GM12878 (cell line): ENCODE measurements at regions not wholly inside any gene's neighbourhood (a gene's known extent, or its start where the extent isn't known, plus 50 kb on each side); places are given as distances from the start of the nearest gene placed in this dataset.

Experiments used
- ATAC-seq: fragments of 200-7000 bp; cut with Tn5 transposase; 3 replicates; pipeline ENCODE4 v1.9.1; 2020; ENCODE audit warnings: mild to moderate bottlenecking, moderate library complexity
- BruUV-seq: library from RNA; stranded (reverse); fragments of 400-500 nt; replicated peaks from 2 replicates; lab custom pipeline; 2021; lab: Mats Ljungman, UMichigan
- CTCF ChIA-PET: fragments of 300-600 bp; sonication (Branson Sonifier 250); formaldehyde crosslinking; extraction: SDS; loops from one replicate; lab custom pipeline; 2021; ENCODE audit warnings: inconsistent platforms; lab: Yijun Ruan, JAX
- POLR2A ChIA-PET: fragments of 350-600 bp; formaldehyde crosslinking; extraction: SDS; loops from one replicate; lab custom pipeline; 2021; ENCODE audit warnings: inconsistent platforms; lab: Charles Lee
- RAD21 ChIA-PET: fragments of 300-600 bp; sonication (Branson Sonifier 250); formaldehyde crosslinking; loops from one replicate; lab custom pipeline; 2023; ENCODE audit warnings: antibody characterized with exemption; ENCODE audit not compliant: unreplicated experiment; lab: Charles Lee
- SMC1A ChIA-PET: fragments of 300-600 bp; sonication (Branson Sonifier 250); formaldehyde crosslinking; loops from one replicate; lab custom pipeline; 2023; ENCODE audit not compliant: unreplicated experiment, uncharacterized antibody; lab: Charles Lee
- DNase-seq: peaks from one replicate; pipeline ENCODE4 v3.0.0-alpha.2; 2011; ENCODE audit warnings: low read depth, low spot score
- FAIRE-seq: peaks from 3 replicates; lab custom pipeline; 2011; peaks lifted over from hg19 to GRCh38; lab: Jason Lieb, UNC
- H2AFZ ChIP-seq: 2 replicates; pipeline ENCODE4 v1.6.0; 2011; ENCODE audit warnings: low read depth, low read length, control low read depth; ENCODE audit not compliant: control insufficient read depth
- H3K27ac ChIP-seq: 2 replicates; pipeline ENCODE4 v1.5.1; 2011; ENCODE audit warnings: control low read depth; ENCODE audit not compliant: control insufficient read depth, insufficient read depth
- H3K27me3 ChIP-seq, 2 experiments: replicated peaks in 1 of 2; 2 replicates each; pipeline versions ENCODE4 v1.6.0 to v1.6.1; 2011; ENCODE audit warnings: low read length in 1 of 2; ENCODE audit not compliant: control insufficient read depth in 2 of 2, insufficient read depth in 2 of 2
- H3K36me3 ChIP-seq, 2 experiments: 2 replicates each; pipeline ENCODE4 v1.5.1; 2011; ENCODE audit warnings: low read length in 1 of 2; ENCODE audit not compliant: control insufficient read depth in 2 of 2, insufficient read depth in 2 of 2
- H3K4me1 ChIP-seq: 2 replicates; pipeline ENCODE4 v1.6.1; 2011; ENCODE audit warnings: mild to moderate bottlenecking, low read length, moderate library complexity, mixed read lengths; ENCODE audit not compliant: control insufficient read depth, insufficient read depth
- H3K4me2 ChIP-seq: 2 replicates; pipeline ENCODE4 v1.6.0; 2011; ENCODE audit warnings: control low read depth; ENCODE audit not compliant: control insufficient read depth, insufficient read depth
- H3K4me3 ChIP-seq: fragments of 200-600 bp; sonication (generic); 2 replicates; pipeline ENCODE4 v1.5.1; 2016
- H3K79me2 ChIP-seq: 2 replicates; pipeline ENCODE4 v1.6.0; 2011; ENCODE audit warnings: low read length; ENCODE audit not compliant: control insufficient read depth, insufficient read depth
- H3K9ac ChIP-seq: 2 replicates; pipeline ENCODE4 v1.8.0; 2011; ENCODE audit warnings: low read length, control low read depth, mixed read lengths; ENCODE audit not compliant: control insufficient read depth, insufficient read depth
- H3K9me3 ChIP-seq: replicated peaks from 3 replicates; pipeline ENCODE4 v1.5.1; 2011; ENCODE audit warnings: mild to moderate bottlenecking, low read length; ENCODE audit not compliant: control insufficient read depth, insufficient read depth
- H4K20me1 ChIP-seq: 2 replicates; pipeline ENCODE4 v1.6.0; 2011; ENCODE audit not compliant: control insufficient read depth, insufficient read depth
- ATF2 ChIP-seq: IDR thresholded peaks from 2 replicates; pipeline ENCODE4 v1.6.1; 2012; ENCODE audit warnings: low read length, inconsistent platforms
- BACH1 ChIP-seq: fragments of 450-650 bp; IDR thresholded peaks from 2 replicates; pipeline ENCODE4 v1.6.1; 2017; ENCODE audit warnings: mild to moderate bottlenecking, borderline replicate concordance
- BCL11A ChIP-seq: IDR thresholded peaks from 2 replicates; pipeline ENCODE4 v1.6.1; 2011; ENCODE audit warnings: low read depth, low read length
- BHLHE40 ChIP-seq, 2 experiments: fragments of 450-650 bp in 1 of 2; IDR thresholded peaks; 2 replicates each; pipeline ENCODE4 v1.6.1; 2011 to 2017; ENCODE audit warnings: low read depth in 2 of 2, borderline replicate concordance in 1 of 2, improper control_type of control experiment in 1 of 2, low read length in 1 of 2, mild to moderate bottlenecking in 1 of 2
- MYB ChIP-seq: fragments of 150-350 bp; IDR thresholded peaks from 2 replicates; pipeline ENCODE4 v1.6.1; 2014; ENCODE audit warnings: mild to moderate bottlenecking, low read depth, low read length, borderline replicate concordance
- POLR2AphosphoS5 ChIP-seq: IDR thresholded peaks from 2 replicates; pipeline ENCODE4 v1.6.1; 2011; ENCODE audit warnings: mild to moderate bottlenecking, low read length, inconsistent platforms
- STAT3 ChIP-seq: IDR thresholded peaks from 2 replicates; pipeline ENCODE4 v1.6.1; 2011; ENCODE audit warnings: low read depth, low read length, improper control_type of control experiment
- YY1 ChIP-seq: IDR thresholded peaks from 2 replicates; pipeline ENCODE4 v1.6.1; 2011; ENCODE audit warnings: low read depth, mild to moderate bottlenecking, low read length
- ZNF24 ChIP-seq: fragments of 450-650 bp; IDR thresholded peaks from 2 replicates; pipeline ENCODE4 v1.6.1; 2017; ENCODE audit warnings: antibody characterized with exemption, mild to moderate bottlenecking
- ZNF687 ChIP-seq: fragments of 450-650 bp; IDR thresholded peaks from 2 replicates; pipeline ENCODE4 v1.6.1; 2017; ENCODE audit warnings: mild to moderate bottlenecking, moderate library complexity
- WGBS: methylation state at CpG from one replicate; pipeline ENCODE4 v1.1.6; 2016; ENCODE audit warnings: low lambda C conversion rate; ENCODE audit not compliant: insufficient replicate concordance, insufficient coverage; ENCODE audit errors: missing lambda C conversion rate; 5-methylcytosine and 5-hydroxymethylcytosine counted together
- in situ Hi-C: fragments of 300-500 bp; cut with MboI; formaldehyde crosslinking; loops from 9 replicates; pipeline ENCODE4 v1.14.3; 2018; ENCODE audit warnings: mixed read lengths
- intact Hi-C: fragments of 100-400 bp; cut with micrococcal nuclease; formaldehyde crosslinking; loops from one replicate; pipeline ENCODE4 v1.14.2; 2022; ENCODE audit not compliant: unreplicated experiment
- TF ChIP-seq, protein P1 (sequence below): fragments of 450-650 bp; IDR thresholded peaks from 2 replicates; pipeline ENCODE4 v1.6.1; 2017; ENCODE audit warnings: mild to moderate bottlenecking, low read depth, inconsistent platforms; ENCODE audit not compliant: poor library complexity, severe bottlenecking
- TF ChIP-seq, protein P2 (sequence below): IDR thresholded peaks from 2 replicates; pipeline ENCODE4 v1.6.1; 2012; ENCODE audit warnings: mild to moderate bottlenecking, low read depth, low read length

GRCh38 chr15:96225642-96226259 lies 104.7 kb upstream of the NR2F2 start:
- Histone ChIP-seq H3K4me2 (no peak overlapping the region), H3K9ac (no peak overlapping the region), H3K27me3 (no peaks in the 10 kb centered on the region), H3K27ac (no peak overlapping the region), H3K4me1 (no peaks in the 10 kb centered on the region), H3K36me3 (no peaks in the 10 kb centered on the region), H2AFZ (no peak overlapping the region), H3K4me3 (no peak overlapping the region), H3K79me2 (no peaks in the 10 kb centered on the region), H4K20me1 (no peaks in the 10 kb centered on the region), H3K9me3 (no peaks in the 10 kb centered on the region)
- 1% methylated on average over 5 of the region's 5 CpGs for WGBS
- POLR2A ChIA-PET, result interaction anchor here (0.6 kb wide), 1 partner anchor 31 kb away, joined by 6 read pairs; no protein-coding TSS in a partner anchor
- in situ Hi-C loops, result no loop called here
- SMC1A ChIA-PET, result interaction anchor here (0.9 to 2.2 kb wide), 2 partner anchors 9 to 45 kb away, joined by 3 to 13 read pairs; no protein-coding TSS in a partner anchor
- CTCF ChIA-PET, result interaction anchor here (0.8 to 1.8 kb wide), 5 partner anchors 10 to 177 kb away, joined by 3 to 4 read pairs (median 4); no protein-coding TSS in a partner anchor
- no peak for FAIRE-seq
- DNase-seq, result no peak
- RAD21 ChIA-PET, result interaction anchor here (0.9 to 1.6 kb wide), 5 partner anchors 14 to 178 kb away, joined by 3 read pairs; no protein-coding TSS in a partner anchor
- intact Hi-C loops, result no loop called here
- no peak for ATAC-seq
- no TSS peak for BruUV-seq
- TF ChIP-seq MYB (no peak), YY1 (no peak), POLR2AphosphoS5 (no peak), BCL11A (no peak), ZNF24 (no peak), BHLHE40 (IDR thresholded peaks at IDR 0.05; ENCODE audit: borderline replicate concordance in 1 of 2, low read depth in 2 of 2, low read length in 1 of 2) (no peak), ZNF687 (no peak), BACH1 (no peak), STAT3 (no peak), ATF2 (no peak)
- TF ChIP-seq, protein P1, sequence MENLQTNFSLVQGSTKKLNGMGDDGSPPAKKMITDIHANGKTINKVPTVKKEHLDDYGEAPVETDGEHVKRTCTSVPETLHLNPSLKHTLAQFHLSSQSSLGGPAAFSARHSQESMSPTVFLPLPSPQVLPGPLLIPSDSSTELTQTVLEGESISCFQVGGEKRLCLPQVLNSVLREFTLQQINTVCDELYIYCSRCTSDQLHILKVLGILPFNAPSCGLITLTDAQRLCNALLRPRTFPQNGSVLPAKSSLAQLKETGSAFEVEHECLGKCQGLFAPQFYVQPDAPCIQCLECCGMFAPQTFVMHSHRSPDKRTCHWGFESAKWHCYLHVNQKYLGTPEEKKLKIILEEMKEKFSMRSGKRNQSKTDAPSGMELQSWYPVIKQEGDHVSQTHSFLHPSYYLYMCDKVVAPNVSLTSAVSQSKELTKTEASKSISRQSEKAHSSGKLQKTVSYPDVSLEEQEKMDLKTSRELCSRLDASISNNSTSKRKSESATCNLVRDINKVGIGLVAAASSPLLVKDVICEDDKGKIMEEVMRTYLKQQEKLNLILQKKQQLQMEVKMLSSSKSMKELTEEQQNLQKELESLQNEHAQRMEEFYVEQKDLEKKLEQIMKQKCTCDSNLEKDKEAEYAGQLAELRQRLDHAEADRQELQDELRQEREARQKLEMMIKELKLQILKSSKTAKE, result no peak
- TF ChIP-seq, protein P2, sequence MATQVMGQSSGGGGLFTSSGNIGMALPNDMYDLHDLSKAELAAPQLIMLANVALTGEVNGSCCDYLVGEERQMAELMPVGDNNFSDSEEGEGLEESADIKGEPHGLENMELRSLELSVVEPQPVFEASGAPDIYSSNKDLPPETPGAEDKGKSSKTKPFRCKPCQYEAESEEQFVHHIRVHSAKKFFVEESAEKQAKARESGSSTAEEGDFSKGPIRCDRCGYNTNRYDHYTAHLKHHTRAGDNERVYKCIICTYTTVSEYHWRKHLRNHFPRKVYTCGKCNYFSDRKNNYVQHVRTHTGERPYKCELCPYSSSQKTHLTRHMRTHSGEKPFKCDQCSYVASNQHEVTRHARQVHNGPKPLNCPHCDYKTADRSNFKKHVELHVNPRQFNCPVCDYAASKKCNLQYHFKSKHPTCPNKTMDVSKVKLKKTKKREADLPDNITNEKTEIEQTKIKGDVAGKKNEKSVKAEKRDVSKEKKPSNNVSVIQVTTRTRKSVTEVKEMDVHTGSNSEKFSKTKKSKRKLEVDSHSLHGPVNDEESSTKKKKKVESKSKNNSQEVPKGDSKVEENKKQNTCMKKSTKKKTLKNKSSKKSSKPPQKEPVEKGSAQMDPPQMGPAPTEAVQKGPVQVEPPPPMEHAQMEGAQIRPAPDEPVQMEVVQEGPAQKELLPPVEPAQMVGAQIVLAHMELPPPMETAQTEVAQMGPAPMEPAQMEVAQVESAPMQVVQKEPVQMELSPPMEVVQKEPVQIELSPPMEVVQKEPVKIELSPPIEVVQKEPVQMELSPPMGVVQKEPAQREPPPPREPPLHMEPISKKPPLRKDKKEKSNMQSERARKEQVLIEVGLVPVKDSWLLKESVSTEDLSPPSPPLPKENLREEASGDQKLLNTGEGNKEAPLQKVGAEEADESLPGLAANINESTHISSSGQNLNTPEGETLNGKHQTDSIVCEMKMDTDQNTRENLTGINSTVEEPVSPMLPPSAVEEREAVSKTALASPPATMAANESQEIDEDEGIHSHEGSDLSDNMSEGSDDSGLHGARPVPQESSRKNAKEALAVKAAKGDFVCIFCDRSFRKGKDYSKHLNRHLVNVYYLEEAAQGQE, result no peak
